Liver (tissue), 8 donors: ENCODE measurements at regions not wholly inside any gene's neighbourhood (a gene's known extent, or its start where the extent isn't known, plus 50 kb on each side); places are given as distances from the start of the nearest gene placed in this dataset.

ENCODE experiments used
- DNase-seq: peaks from one replicate; pipeline ENCODE4 v3.0.0-alpha.2; 2017; ENCODE audit warnings: low spot score
- H3K27ac ChIP-seq, 2 donors: one replicate each; pipeline ENCODE4 v1.7.0; 2013; ENCODE audit warnings: inconsistent platforms in 2 of 2, low read length in 2 of 2, control low read depth in 1 of 2, low read depth in 1 of 2, mild to moderate bottlenecking in 1 of 2
- H3K27me3 ChIP-seq, 4 donors: one replicate each; pipeline versions ENCODE4 v1.6.1 to v1.7.0; 2013; ENCODE audit warnings: low read length in 3 of 4, inconsistent platforms in 1 of 4, mild to moderate bottlenecking in 1 of 4, moderate library complexity in 1 of 4; ENCODE audit not compliant: control insufficient read depth in 4 of 4, insufficient read depth in 4 of 4
- H3K36me3 ChIP-seq, 4 donors: one replicate each; pipeline versions ENCODE4 v1.6.1 to v1.7.0; 2013; ENCODE audit warnings: low read length in 3 of 4, mild to moderate bottlenecking in 3 of 4, low read depth in 1 of 4, moderate library complexity in 1 of 4; ENCODE audit not compliant: control insufficient read depth in 4 of 4, insufficient read depth in 3 of 4
- H3K4me1 ChIP-seq, 4 donors: one replicate each; pipeline versions ENCODE4 v1.6.1 to v1.7.0; 2013; ENCODE audit warnings: low read length in 3 of 4, mild to moderate bottlenecking in 3 of 4, moderate library complexity in 1 of 4; ENCODE audit not compliant: control insufficient read depth in 4 of 4, insufficient read depth in 4 of 4
- H3K4me3 ChIP-seq, 3 donors: one replicate each; pipeline versions ENCODE4 v1.6.1 to v1.7.0; 2013; ENCODE audit warnings: low read length in 3 of 3, control low read depth in 1 of 3, low read depth in 1 of 3, mild to moderate bottlenecking in 1 of 3
- H3K9ac ChIP-seq, 2 donors: one replicate each; pipeline ENCODE4 v1.7.0; 2013; ENCODE audit warnings: low read length in 2 of 2, mild to moderate bottlenecking in 2 of 2, moderate library complexity in 2 of 2, control low read depth in 1 of 2, low read depth in 1 of 2
- H3K9me3 ChIP-seq, 4 donors: one replicate each; pipeline versions ENCODE4 v1.6.1 to v1.7.0; 2013; ENCODE audit warnings: low read length in 3 of 4; ENCODE audit not compliant: control insufficient read depth in 4 of 4
- ATF3 ChIP-seq: IDR thresholded peaks from 2 replicates; pipeline ENCODE4 v1.6.1; 2016; ENCODE audit warnings: antibody characterized with exemption
- CTCF ChIP-seq: fragments of 150-350 bp; IDR thresholded peaks from 2 replicates; pipeline ENCODE4 v1.5.1; 2017; ENCODE audit warnings: improper control_type of control experiment, low read depth, low read length; ENCODE audit not compliant: missing input control
- EGR1 ChIP-seq, 2 donors: IDR thresholded peaks; 2 replicates each; pipeline ENCODE4 v1.6.1; 2016 to 2018; ENCODE audit warnings: antibody characterized with exemption in 2 of 2, low read depth in 2 of 2
- FOXA1 ChIP-seq: IDR thresholded peaks from 2 replicates; pipeline ENCODE4 v1.6.1; 2016; ENCODE audit warnings: antibody characterized with exemption
- FOXA2 ChIP-seq: IDR thresholded peaks from 2 replicates; pipeline ENCODE4 v1.6.1; 2016; ENCODE audit warnings: antibody characterized with exemption
- GABPA ChIP-seq, 2 donors: IDR thresholded peaks in 1 of 2; conservative IDR thresholded peaks in 1 of 2; 2 replicates each; pipeline ENCODE4 v1.6.1; 2016; ENCODE audit warnings: antibody characterized with exemption in 2 of 2, mild to moderate bottlenecking in 1 of 2, moderate library complexity in 1 of 2
- HNF4A ChIP-seq, 2 donors: conservative IDR thresholded peaks; 2 replicates each; pipeline ENCODE4 v1.6.1; 2016; ENCODE audit warnings: antibody characterized with exemption in 2 of 2, mild to moderate bottlenecking in 2 of 2
- HNF4G ChIP-seq: IDR thresholded peaks from 2 replicates; pipeline ENCODE4 v1.6.1; 2016; ENCODE audit warnings: antibody characterized with exemption
- JUND ChIP-seq, 2 donors: IDR thresholded peaks; 2 replicates each; pipeline ENCODE4 v1.6.1; 2016; ENCODE audit warnings: antibody characterized with exemption in 2 of 2
- MAX ChIP-seq: IDR thresholded peaks from 2 replicates; pipeline ENCODE4 v1.6.1; 2016; ENCODE audit warnings: antibody characterized with exemption
- NR2F2 ChIP-seq: IDR thresholded peaks from 2 replicates; pipeline ENCODE4 v1.6.1; 2016; ENCODE audit warnings: antibody characterized with exemption
- RAD21 ChIP-seq, 2 donors: IDR thresholded peaks; 2 replicates each; pipeline ENCODE4 v1.6.1; 2016; ENCODE audit warnings: antibody characterized with exemption in 2 of 2, mild to moderate bottlenecking in 2 of 2
- REST ChIP-seq: IDR thresholded peaks from 2 replicates; pipeline ENCODE4 v1.6.1; 2016; ENCODE audit warnings: antibody characterized with exemption, mild to moderate bottlenecking
- RXRA ChIP-seq, 2 donors: IDR thresholded peaks; 2 replicates each; pipeline ENCODE4 v1.6.1; 2017 to 2018; ENCODE audit warnings: antibody characterized with exemption in 2 of 2, mild to moderate bottlenecking in 1 of 2
- SP1 ChIP-seq: IDR thresholded peaks from 2 replicates; pipeline ENCODE4 v1.6.1; 2018; ENCODE audit warnings: antibody characterized with exemption, mild to moderate bottlenecking
- TAF1 ChIP-seq: conservative IDR thresholded peaks from 2 replicates; pipeline ENCODE4 v1.6.1; 2016; ENCODE audit warnings: antibody characterized with exemption, mild to moderate bottlenecking
- YY1 ChIP-seq: IDR thresholded peaks from 2 replicates; pipeline ENCODE4 v1.6.1; 2016; ENCODE audit warnings: antibody characterized with exemption, mild to moderate bottlenecking
- ZBTB33 ChIP-seq: IDR thresholded peaks from 2 replicates; pipeline ENCODE4 v1.6.1; 2016; ENCODE audit warnings: antibody characterized with exemption
- WGBS: extraction: QIAGEN DNeasy Blood & Tissue Kit; methylation state at CpG from one replicate; pipeline ENCODE4 v1.1.7; 2013; 5-methylcytosine and 5-hydroxymethylcytosine counted together
- donor health status: healthy.
- donor health status: healthy.
- donor health status: healthy.
- donor health status: healthy.
- donor health status: healthy.

GRCh38 chr6:16961577-16961976, 140.3 kb upstream of the STMND1 start (continued):
- TF ChIP-seq REST (no peak), JUND (IDR thresholded peaks at IDR 0.05) (no peak)

- no peak for DNase-seq
- H3K4me3 ChIP-seq: no peak overlapping the region
- 70% methylated on average over 1 of the region's 1 CpG for WGBS
- TF ChIP-seq YY1 (no peak), MAX (no peak), RAD21 (IDR thresholded peaks at IDR 0.05) (no peak), ATF3 (no peak), JUND (IDR thresholded peaks at IDR 0.05) (no peak), RXRA (IDR thresholded peaks at IDR 0.05) (no peak)
- H3K9me3 ChIP-seq: no peaks in the 10 kb centered on the region
- H3K27me3 ChIP-seq: no peaks in the 10 kb centered on the region
- no peak overlapping the region for H3K27ac ChIP-seq
- no peak overlapping the region for H3K9ac ChIP-seq
- no peaks in the 10 kb centered on the region for H3K36me3 ChIP-seq
- peaks cover 0 to 7% (median 5%) of the 10 kb centered on the region in 4 donors for H3K4me1 ChIP-seq
Observed at GRCh38 chr6:16959789-16960188, 142.1 kb upstream of the STMND1 start.

- Histone ChIP-seq H3K27me3 (no peaks in the 10 kb centered on the region), H3K9me3 (no peaks in the 10 kb centered on the region), H3K4me3 (no peak overlapping the region), H3K4me1 (no peaks in the 10 kb centered on the region), H3K27ac (no peak overlapping the region), H3K36me3 (no peaks in the 10 kb centered on the region), H3K9ac (no peak overlapping the region)
- WGBS: 81% methylated on average over 2 of the region's 2 CpGs
- DNase-seq: no peak
- TF ChIP-seq MAX (no peak), NR2F2 (no peak), YY1 (no peak), HNF4A (conservative IDR thresholded peaks at IDR 0.05) (no peak), GABPA (IDR thresholded peaks at IDR 0.05 in 1 of 2, conservative IDR thresholded peaks at IDR 0.05 in 1 of 2) (no peak), JUND (IDR thresholded peaks at IDR 0.05) (no peak), HNF4G (no peak), RAD21 (IDR thresholded peaks at IDR 0.05) (no peak), SP1 (no peak), REST (no peak), CTCF (no peak), FOXA1 (no peak), ATF3 (no peak), TAF1 (no peak), ZBTB33 (no peak), RXRA (IDR thresholded peaks at IDR 0.05) (no peak), EGR1 (IDR thresholded peaks at IDR 0.05; ENCODE audit: low read depth in 2 of 2) (no peak), FOXA2 (no peak)
Observed at GRCh38 chr6:16956361-16956760, 145.5 kb upstream of the STMND1 start.
